ENCODE measurements at regions not wholly inside any gene's neighbourhood (a gene's known extent, or its start where the extent isn't known, plus 50 kb on each side); places are given as distances from the start of the nearest gene placed in this dataset.

GRCh38 chr10:61830072-61830845 lies 71.2 kb upstream of the ARID5B start:
- Histone ChIP-seq H3K36me3 (no peaks in the 10 kb centered on the region), H3K4me3 (no peak overlapping the region), H3K27ac (no peak overlapping the region), H3K4me1 (ENCODE audit: insufficient read depth) (peaks cover 8% of the 10 kb centered on the region), H3K9me3 (no peaks in the 10 kb centered on the region), H3K27me3 (no peaks in the 10 kb centered on the region)
- WGBS, 3 donors, result 81 to 85% (median 85%) methylated on average over 7 of the region's 7 CpGs
- intact Hi-C loops (cut with DNase I), result no loop called here
- no peak for DNase-seq
- TF ChIP-seq EP300 (IDR thresholded peaks at IDR 0.05), result no peak

GRCh38 chr10:61830846-61831273 lies 70.6 kb upstream of the ARID5B start:
- peaks cover 8% of the 10 kb centered on the region for H3K4me1 ChIP-seq (ENCODE audit: insufficient read depth)
- H3K4me3 ChIP-seq, result no peak overlapping the region
- WGBS, 3 donors, result 83 to 90% (median 89%) methylated on average over 7 of the region's 7 CpGs
- TF ChIP-seq, protein P1, sequence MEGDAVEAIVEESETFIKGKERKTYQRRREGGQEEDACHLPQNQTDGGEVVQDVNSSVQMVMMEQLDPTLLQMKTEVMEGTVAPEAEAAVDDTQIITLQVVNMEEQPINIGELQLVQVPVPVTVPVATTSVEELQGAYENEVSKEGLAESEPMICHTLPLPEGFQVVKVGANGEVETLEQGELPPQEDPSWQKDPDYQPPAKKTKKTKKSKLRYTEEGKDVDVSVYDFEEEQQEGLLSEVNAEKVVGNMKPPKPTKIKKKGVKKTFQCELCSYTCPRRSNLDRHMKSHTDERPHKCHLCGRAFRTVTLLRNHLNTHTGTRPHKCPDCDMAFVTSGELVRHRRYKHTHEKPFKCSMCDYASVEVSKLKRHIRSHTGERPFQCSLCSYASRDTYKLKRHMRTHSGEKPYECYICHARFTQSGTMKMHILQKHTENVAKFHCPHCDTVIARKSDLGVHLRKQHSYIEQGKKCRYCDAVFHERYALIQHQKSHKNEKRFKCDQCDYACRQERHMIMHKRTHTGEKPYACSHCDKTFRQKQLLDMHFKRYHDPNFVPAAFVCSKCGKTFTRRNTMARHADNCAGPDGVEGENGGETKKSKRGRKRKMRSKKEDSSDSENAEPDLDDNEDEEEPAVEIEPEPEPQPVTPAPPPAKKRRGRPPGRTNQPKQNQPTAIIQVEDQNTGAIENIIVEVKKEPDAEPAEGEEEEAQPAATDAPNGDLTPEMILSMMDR (IDR thresholded peaks at IDR 0.05), result no peak
- no peak for TF ChIP-seq POLR2A (IDR thresholded peaks at IDR 0.05)
- TF ChIP-seq EP300 (IDR thresholded peaks at IDR 0.05), result no peak
- H3K27me3 ChIP-seq, result no peaks in the 10 kb centered on the region
- no peaks in the 10 kb centered on the region for H3K9me3 ChIP-seq
- no peaks in the 10 kb centered on the region for H3K36me3 ChIP-seq
- no peak overlapping the region for H3K27ac ChIP-seq
- intact Hi-C loops (cut with DNase I), result no loop called here
- DNase-seq, result no peak

DNA sequence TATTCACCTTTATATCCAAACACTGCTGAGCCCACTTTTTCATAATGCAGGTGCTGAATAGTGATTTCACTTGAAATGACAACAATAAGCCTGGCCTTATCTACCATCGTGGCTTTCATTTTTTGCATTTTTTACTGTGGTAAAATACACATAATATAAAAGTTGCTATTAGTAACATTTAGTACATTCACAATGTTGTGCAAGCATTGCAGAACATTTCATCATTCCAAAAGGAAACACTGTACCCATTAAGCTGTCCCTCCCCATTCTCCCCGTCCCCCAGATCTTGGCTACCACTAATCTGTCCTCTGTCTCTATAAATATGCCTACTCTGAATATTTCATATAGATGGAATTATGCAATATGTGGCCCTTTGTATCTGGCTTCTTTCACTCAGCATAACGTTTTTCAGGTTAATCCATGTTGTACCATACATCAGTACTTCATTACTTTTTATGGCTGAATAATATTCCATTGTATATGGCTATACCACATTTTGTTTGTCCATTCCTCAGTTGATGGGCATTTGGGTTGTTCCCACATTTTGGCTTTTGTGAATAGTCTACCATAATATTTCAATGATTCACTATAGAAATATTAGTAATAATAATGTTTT lies 68.5 kb upstream of the ARID5B start:
- TF ChIP-seq POLR2A (IDR thresholded peaks at IDR 0.05), result no peak
- TF ChIP-seq, protein P1 (IDR thresholded peaks at IDR 0.05), result no peak
- no peak for TF ChIP-seq EP300 (IDR thresholded peaks at IDR 0.05)
- peaks cover 8% of the 10 kb centered on the region for H3K4me1 ChIP-seq (ENCODE audit: insufficient read depth)
- H3K4me3 ChIP-seq, result no peak overlapping the region
- H3K9me3 ChIP-seq, result no peaks in the 10 kb centered on the region
- H3K27ac ChIP-seq, result no peak overlapping the region
- H3K36me3 ChIP-seq, result no peaks in the 10 kb centered on the region
- WGBS, 3 donors, result 39 to 50% (median 44%) methylated on average over 3 of the region's 3 CpGs
- intact Hi-C loops (cut with DNase I), result no loop called here
- DNase-seq, result no peak
- H3K27me3 ChIP-seq, result no peaks in the 10 kb centered on the region

GRCh38 chr10:61834519-61834918 lies 67.0 kb upstream of the ARID5B start:
- H3K36me3 ChIP-seq, result no peaks in the 10 kb centered on the region
- WGBS, 3 donors, result 90 to 92% (median 91%) methylated on average over 1 of the region's 1 CpG
- H3K27ac ChIP-seq, result no peak overlapping the region
- no peaks in the 10 kb centered on the region for H3K9me3 ChIP-seq
- H3K4me3 ChIP-seq, result no peak overlapping the region
- H3K4me1 ChIP-seq (ENCODE audit: insufficient read depth), result peaks cover 9% of the 10 kb centered on the region
- no peaks in the 10 kb centered on the region for H3K27me3 ChIP-seq
- no peak for DNase-seq
- TF ChIP-seq EP300 (IDR thresholded peaks at IDR 0.05) (no peak), POLR2A (IDR thresholded peaks at IDR 0.05) (no peak)
- TF ChIP-seq, protein P1 (IDR thresholded peaks at IDR 0.05), result no peak
- intact Hi-C loops (cut with DNase I), result no loop called here
